Hepatocyte (in vitro differentiated cells): ENCODE measurements at regions not wholly inside any gene's neighbourhood (a gene's known extent, or its start where the extent isn't known, plus 50 kb on each side); places are given as distances from the start of the nearest gene placed in this dataset.

Experiments
- CTCF ChIP-seq: fragments of 200-600 bp; sonication (generic); IDR thresholded peaks from 2 replicates; pipeline ENCODE4 v1.5.1; 2016; ENCODE audit warnings: antibody characterized with exemption, mild to moderate bottlenecking; ENCODE audit not compliant: poor library complexity
- EZH2phosphoT487 ChIP-seq: fragments of 200-600 bp; sonication (generic); IDR thresholded peaks from one replicate; pipeline ENCODE4 v1.6.1; 2018; ENCODE audit warnings: antibody characterized with exemption, mild to moderate bottlenecking, low read depth, moderate library complexity; ENCODE audit not compliant: unreplicated experiment, severe bottlenecking

- TF ChIP-seq CTCF: no peak
- no peak for TF ChIP-seq EZH2phosphoT487
These were observed 338.0 kb downstream of the NPIPA8 start for GRCh38 chr16:17998550-17998949.
